ENCODE measurements at regions not wholly inside any gene's neighbourhood (a gene's known extent, or its start where the extent isn't known, plus 50 kb on each side); places are given as distances from the start of the nearest gene placed in this dataset.

- TF ChIP-seq CTCF (IDR thresholded peaks at IDR 0.05 in 4 of 5, conservative IDR thresholded peaks at IDR 0.05 in 1 of 5) (no peak), POLR2A (IDR thresholded peaks at IDR 0.05) (no peak)
Measured at GRCh38 chr5:97495301-97495700, 312.3 kb upstream of the RIOK2 start.

All from gastrocnemius medialis (tissue), 4 donors.